HG03045 (cell line): ENCODE measurements at regions not wholly inside any gene's neighbourhood (a gene's known extent, or its start where the extent isn't known, plus 50 kb on each side); places are given as distances from the start of the nearest gene placed in this dataset.
"Not testable (repeated sequence)": the region's sequence is repeated elsewhere in the genome, so short reads cannot be mapped to it uniquely, and the experiment has no call there.

Source experiments
- ATAC-seq: cut with Tn5 transposase; IDR thresholded peaks from one replicate; pipeline ENCODE4 v1.9.1; 2021; ENCODE audit warnings: mild to moderate bottlenecking, moderate library complexity; ENCODE audit not compliant: unreplicated experiment

DNA sequence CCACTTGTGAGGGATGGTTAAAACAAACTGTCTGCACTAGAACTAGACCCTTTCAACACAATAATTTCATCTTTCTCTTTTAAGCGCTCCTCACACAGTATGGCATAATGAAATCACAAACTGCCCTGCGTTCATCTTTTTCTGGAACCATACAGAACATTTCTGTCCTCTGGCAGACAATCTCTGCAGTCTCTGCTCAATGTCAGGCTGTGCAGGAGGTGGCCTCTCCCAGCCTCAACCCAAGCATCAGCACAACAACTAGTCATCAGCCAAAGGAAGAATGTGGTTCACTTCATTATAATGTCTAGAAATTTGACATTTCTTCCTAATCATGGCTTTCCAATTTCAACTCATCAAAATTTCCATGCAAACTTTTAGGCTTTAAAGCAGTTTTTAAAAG, 125.1 kb upstream of the STARD13 start:
- ATAC-seq, result no peak

DNA sequence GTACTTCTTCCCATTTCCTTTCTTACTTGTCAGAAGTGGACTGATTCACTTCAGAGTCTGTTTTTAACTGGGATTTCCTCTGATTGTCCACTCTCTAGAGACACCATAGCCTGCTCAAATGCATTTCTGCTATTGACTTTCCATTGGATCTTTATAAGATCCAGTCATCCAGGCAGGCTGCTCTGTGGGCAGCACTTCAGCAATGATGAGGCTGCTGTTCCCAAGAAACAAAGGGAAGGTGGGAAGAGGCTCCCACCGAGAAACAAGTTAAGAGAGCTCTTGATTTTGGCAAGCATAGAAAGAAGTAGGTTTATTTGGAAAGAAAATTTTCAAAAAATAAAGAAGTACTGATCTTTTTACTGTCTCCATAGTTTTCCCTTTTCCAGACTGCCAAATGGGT, 125.8 kb upstream of the STARD13 start:
- no peak for ATAC-seq

DNA sequence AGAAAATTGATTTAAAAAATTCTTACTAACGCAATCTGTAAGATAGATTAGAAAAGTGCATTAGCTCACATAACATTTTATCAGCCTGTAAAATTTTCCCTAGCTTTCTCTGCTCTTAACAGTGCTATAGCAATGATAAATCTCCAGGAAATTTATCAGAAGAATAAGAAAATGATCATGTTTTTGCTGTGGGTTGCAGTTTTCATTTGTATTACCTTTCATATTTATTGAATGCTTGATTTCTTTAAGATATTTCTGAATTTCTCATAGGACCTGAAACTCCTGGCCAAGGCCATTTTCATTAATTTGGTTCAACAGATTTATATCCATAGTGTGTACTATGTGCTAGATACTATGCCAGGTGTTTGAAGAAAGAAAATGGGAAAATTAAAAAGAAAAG, 130.3 kb upstream of the STARD13 start:
- ATAC-seq, result no peak

DNA sequence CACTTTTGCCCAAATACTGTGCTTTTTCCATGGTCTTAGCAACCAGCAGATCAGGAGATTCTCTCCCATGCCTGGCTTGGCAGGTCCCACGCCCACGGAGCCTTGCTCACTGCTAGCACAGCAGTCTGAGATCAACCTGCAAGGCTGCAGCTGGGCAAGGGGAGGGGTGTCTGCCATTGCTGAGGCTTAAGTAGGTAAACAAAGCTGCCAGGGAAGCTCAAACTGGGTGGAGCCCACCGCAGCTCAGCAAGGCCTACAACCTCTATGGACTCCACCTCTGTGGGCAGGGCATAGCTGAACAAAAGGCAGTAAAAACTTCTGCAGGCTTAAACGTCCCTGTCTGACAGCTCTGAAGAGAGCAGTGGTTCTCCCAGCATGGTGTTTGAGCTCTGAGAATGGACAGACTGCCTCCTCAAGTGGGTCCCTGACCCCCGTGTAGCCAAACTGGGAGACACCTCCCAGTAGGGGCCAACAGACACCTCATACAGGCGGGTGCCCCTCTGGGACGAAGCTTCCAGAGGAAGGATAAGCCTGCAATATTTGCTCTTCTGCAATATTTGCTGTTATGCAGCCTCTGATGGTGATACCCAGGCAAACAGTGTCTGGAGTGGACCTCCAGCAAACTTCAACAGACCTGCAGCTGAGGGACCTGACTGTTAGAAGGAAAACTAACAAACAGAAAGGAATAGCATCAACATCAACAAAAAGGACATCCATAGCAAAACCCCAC, 132.8 kb upstream of the STARD13 start:
- not testable (repeated sequence) for ATAC-seq

DNA sequence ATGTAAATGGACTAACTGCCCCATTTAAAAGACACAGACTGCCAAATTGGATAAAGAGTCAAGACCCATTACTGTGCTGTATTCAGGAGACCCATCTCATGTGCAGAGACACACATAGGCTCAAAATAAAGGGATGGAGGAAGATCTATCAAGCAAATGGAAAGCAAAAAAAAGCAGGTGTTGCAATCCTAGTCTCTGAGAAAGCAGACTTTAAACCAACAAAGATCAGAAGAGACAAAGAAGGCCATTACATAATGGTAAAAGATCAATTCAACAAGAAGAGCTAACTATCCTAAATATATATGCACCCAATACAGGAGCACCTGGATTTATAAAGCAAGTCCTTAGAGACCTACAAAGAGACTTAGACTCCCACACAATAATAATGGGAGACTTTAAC, 134.6 kb upstream of the STARD13 start:
- not testable (repeated sequence) for ATAC-seq

DNA sequence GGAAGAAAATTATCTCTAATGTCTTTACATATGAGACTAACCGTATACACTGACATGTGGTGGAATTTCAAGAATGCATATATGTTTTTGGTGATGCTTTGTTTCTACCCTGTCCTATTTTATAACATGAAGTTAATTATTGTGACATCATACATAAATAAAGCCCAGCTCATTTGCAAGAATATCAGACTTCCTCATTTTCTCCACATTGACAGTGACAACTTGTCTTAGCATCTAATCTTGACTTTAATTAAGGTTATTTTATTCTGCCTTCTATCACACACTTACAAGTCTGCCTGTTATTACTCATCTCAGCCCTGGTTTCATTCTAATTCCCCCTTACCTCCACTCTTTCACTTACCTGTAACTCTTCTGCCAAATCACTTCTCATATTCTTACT, 140.6 kb upstream of the STARD13 start:
- no peak for ATAC-seq

DNA sequence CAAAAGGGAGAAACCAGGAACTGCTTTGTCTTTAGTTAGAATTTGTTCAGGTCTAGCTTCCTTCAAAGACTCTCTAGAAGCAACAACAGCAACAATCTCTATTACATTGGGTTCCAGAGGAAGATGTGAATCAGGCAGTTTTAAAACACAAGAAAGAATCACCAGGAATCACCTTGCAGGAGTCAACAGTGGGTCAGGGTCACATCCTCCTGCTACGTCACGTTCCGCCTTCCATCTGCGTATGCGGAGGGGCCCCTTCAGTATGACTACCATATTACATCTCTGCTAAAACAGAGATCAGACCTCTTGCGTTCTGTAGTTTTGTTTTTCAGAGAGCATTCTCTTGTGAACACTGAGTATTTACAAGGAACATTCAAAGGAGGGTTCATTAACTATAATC, 147.8 kb upstream of the STARD13 start:
- no peak for ATAC-seq

DNA sequence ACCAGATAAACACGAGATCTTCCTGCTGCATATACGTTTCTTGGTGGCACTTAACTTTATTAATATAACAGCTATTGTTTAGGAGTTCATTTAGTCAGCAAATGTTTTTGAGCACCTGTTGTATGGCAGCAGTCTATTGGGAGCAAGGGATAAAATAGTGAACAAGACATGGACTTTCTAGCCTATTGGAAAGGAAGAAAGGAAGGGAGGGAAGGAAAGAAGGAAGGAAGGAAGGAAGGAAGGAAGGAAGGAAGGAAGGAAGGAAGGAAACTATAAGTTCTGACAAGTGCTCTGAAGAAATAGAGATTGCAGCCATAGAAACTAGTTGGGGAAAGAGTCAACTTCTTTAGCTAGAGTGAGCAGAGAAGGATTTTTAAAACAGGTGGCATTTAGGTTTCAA, 149.1 kb upstream of the STARD13 start:
- ATAC-seq, result no peak

DNA sequence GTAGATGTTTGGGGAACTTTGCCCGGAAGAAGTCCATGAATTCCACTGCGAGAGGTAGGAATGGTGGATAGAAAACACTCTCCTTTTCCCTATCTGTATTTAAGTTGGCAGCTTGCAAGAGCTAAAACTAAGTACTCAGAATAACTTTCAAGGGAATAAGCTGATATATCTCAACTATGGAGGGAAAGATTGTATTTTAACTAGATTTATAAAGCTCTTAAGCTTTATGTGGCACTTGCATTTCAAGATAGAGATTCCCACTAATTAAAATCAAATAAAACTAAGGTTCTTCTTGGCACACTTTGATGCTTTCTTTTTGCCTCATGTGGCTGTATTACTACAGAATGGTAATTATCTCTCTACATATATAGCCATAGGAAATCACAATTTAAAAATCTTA, 149.7 kb upstream of the STARD13 start:
- no peak for ATAC-seq

DNA sequence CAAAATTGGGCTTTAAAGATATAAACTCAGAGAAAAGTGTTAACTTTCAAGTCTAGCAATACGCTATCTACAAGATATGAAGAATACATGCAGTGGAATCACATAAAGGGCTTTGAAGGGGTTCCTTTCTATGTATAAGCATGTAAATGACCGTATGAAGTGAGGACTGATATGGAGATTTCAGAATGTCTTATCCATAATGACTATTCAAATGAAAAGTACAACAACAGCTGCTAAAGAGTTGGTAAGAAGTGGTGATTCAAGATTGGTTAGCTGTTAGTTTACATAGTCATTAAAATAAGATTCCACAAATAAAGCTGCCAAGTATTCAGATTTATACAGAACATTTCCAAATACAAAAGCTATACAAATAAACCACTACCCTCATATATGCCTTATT, 153.4 kb upstream of the STARD13 start:
- ATAC-seq, result no peak

DNA sequence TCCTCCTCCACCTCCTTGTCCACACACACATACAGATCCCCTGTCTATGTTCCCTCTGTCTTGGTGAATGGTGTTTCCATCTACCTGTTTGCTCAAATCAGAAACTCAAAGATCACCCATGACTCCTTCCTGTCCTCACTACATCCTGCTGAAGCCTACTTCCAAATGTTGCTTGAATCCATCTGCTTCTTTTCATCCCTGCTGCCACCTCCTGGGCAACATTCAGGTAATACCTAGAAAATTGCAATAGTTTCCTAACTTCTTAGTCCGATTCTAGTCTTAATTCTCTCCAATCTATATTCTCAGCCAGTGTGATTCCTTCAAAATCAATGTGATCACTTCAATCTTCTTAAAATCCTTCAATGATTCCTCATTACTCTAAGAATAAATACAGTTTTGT, 155.5 kb upstream of the STARD13 start:
- no peak for ATAC-seq

DNA sequence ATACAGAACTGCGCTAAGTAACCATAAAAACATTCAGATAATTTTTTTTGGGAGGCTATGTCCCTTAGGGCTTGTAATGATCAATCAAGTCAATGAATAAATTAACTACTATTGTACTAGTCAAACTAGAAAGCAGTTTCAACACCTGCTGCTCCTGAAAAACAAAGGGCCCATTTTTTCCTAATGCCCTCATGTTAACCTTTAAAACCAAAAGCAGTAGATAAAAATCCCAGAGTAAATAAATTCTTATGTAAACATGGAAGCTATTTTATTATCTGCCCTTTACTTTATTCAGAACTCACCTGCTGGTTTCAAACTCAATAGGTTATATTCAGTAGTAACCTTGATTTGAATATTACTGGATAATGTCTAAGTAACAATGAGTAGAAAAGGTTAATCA, 159.5 kb upstream of the STARD13 start:
- ATAC-seq, result no peak

DNA sequence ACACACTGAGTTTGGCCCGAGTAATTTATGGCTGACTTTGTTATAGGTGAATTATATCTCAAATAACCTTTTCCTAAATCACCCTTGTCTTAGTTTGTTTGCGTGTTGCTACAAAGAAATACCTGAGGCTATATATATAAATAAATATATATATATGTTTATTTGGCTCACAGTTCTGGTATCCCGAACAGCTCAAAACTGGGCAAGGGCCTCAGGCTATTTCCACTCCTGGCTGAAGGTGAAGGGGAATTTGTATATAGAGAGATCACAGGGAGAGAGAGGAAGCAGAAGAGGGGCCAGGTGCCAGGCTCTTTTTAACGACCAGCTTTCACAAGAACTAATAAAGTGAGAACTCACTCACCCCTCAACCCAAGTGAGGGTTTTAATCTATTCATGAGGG, 159.9 kb upstream of the STARD13 start:
- no peak for ATAC-seq

DNA sequence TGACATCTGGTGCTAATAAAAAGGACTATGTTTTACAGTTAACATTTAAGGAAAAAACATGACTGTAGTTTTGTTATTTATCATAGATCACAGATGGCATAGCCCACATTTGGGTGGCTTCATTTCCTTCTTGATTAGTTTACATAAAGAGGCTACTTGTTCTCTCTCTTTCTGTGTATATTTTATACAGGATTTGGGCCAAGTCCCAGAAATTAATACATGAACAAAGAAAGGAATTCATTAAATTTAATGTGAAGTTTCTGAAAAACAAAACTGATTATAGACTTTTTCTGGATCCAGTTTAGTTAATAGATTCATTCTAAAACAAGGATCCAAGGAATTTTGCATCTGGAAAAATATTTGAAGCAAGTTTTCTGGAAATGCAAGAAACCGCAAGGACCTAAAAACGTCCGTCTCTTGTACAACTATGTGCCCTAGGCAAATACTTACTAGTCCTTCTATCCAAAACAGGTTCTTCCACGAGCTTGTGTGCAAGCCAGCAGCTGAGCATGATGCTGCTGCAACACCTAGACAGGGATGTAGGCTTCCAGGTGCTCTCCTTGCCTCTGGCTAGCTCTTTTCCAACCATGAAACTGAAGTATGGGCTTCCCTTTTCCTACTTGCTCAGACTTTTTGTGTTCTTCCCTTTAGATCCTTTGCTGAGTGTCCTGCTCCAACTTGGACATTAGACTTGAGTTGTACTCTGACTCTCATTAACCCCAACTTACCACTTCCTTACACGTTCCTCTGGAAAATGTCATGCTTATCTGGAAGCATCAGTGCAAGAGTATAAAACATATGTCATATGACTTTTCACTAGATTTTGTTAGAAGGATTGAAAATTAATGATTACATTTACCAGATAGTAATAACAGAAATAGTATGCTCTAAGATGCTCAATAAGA, 161.5 kb upstream of the STARD13 start:
- ATAC-seq, result no peak

DNA sequence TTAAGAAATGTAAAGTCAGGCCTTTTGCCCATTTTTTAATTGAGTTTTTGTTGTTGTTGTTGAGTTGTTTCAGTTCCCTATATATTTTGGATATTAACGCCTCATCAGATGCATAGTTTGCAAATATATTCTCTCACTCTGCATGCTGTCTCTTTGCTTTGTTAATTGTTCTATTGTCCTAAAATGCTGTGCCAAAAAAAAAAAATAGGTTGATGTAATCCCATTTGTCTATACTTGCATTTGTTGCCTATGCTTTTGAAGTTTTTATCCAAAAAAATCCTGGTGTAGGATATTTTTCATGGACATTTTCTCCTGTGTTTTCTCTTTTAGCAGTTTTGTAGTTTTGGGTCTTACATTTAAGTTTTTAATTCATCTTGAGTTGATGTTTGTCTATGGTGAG, 163.3 kb upstream of the STARD13 start:
- no peak for ATAC-seq

DNA sequence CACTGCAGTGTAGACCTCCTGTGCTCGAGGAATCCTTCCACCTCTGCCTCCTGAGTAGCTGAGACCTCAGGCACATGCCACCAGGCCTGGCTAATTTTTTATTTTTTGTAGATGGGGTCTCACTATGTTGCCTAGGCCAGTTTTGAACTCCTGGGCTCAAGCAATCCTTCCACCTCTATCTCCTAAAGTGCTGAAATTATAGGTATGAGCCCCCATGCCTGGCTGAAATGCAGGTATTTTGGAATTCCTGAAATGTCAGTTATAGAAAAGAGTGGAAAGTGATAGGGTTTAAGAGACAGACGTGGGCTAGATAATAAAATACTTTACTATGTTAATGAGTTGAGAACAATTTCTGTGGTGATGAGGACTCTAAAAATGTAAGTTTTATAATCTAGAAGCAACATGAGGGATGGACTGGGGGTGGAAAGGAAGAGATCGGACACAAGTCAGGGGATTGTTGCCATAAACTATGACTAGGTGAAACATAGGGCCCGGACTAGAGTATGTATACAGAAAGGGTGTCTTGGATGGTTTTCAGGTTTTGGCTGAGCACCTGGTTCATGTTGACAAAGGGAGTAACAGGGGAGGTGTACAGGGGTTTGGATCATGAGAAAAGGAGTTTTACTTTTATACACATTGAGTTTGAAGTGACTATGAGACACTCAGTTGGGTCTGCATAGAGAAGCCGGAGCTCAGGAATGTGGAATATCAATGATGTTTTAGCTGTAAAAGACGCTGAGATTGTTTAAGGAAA, 165.6 kb upstream of the STARD13 start:
- ATAC-seq, result no peak

DNA sequence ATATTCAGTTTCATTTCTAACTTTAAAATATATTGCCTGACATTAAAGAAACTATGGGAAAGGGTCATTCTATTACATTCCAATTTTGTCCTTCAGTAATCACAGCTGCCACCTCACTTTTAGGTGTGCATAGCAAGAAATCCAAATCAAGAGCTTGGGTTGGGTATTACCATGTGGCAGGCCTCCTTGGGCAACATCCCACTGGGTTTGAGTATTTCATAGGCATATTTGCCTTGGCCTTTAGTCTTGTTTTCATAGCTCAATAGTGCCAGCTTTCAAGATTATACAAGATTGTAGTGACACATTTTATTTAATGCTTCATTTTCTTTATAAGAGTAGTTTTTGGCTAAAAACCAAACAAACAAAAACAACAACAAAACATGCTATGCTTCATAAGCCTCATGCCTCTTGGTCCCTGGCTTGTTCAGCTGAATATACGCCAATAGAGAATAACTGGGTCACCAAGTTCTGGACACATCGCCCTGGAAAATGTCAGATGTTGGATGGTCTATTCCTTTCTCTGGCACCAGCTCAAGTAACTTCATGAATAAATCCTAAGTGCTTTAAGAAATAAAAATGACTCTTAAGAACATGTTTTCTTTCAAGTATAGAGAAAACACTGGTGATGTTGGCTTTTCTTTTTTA, 167.4 kb upstream of the STARD13 start:
- no peak for ATAC-seq

DNA sequence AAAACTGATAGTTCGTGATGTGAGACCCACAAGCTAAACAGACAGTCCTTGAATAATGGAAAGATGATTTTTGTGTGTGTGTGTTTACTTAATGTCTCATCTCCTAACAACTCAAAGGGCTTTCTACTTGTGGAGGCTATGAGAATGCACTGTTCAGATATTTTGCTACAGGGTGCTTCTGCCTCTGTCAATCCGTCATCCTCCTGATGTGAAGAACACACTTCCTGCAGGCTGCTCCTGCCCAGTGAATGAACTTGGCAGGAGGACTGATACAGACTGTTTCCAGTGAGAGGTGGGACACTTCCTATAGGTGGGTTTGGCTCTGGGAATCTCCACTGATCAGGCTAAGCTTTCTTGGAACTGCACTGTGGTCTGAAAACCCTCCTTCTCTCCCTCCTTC, 168.4 kb upstream of the STARD13 start:
- ATAC-seq, result no peak

DNA sequence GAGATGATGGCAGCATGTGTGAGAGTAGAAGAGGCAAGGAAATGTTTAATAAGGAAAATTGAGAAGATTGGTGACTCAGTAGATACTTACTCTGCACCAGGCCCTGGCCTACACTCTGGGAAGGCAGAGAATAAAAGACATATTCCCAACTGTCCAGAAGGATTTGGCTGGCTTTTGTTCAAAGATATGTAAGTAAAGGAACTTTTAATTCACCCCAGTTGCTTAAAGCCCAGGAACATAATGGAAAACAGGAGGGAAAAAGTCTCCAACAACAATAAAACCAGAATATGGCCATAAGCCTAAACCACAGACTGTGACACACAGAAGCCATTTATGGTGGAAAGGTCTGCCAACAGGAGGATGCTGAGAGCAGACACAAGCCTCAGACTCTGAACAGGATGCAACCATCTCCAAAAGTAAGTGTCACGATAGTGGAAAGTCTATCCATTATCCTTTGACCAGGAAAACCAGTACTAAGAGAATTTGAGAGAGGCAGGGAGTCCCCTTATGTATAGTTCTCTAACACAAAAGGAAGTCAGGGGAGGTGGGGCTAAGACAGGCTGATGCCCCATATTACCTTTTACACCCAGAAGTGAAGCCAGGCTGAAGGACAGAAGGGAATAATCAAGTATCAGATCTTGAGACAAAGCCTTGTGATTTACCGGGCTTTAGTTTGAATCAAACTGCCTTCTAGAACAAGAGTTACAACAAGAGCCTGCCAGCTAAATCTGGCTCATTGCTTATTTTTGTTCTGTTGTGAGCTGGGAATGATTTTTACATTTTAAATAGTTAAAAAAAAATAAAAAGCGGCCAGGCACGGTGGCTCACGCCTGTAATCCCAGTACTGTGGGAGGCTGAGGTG, 169.5 kb upstream of the STARD13 start:
- no peak for ATAC-seq

DNA sequence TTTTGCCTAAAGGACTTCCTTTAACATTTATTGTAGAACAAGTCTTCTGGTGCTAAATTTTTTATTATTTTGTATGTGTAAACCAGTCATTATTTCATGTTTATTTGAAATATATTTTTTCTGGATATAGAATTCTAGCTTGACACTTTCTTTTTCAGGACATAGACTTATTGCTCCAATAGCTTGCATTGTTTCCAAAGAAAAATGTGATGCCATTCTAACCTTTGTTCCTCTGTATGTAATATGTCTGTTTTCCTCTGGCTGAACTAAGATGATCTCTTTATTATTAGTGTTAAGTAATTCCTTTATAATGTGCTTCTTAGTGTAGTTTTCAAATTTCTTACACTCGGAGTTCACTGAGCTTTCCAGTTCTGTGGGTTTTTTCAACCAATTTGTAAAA, 174.1 kb upstream of the STARD13 start:
- no peak for ATAC-seq
